DND-41 (cell line): ENCODE measurements at regions not wholly inside any gene's neighbourhood (a gene's known extent, or its start where the extent isn't known, plus 50 kb on each side); places are given as distances from the start of the nearest gene placed in this dataset.

Source experiments
- ATAC-seq: fragments of 200-7000 bp; cut with Tn5 transposase; 3 replicates; pipeline ENCODE4 v1.9.1; 2021; ENCODE audit warnings: low read depth; ENCODE audit not compliant: insufficient read depth
- DNase-seq: peaks from one replicate; pipeline ENCODE4 v3.0.0-alpha.2; 2020
- H2AFZ ChIP-seq: 2 replicates; pipeline ENCODE4 v1.6.0; 2012; ENCODE audit warnings: low read depth, low read length
- H3K27ac ChIP-seq: 2 replicates; pipeline ENCODE4 v1.5.1; 2012; ENCODE audit warnings: low read length, inconsistent platforms
- H3K27me3 ChIP-seq: fragments of 200-600 bp; sonication (generic); 2 replicates; pipeline ENCODE4 v1.6.0; 2012; ENCODE audit warnings: low read length, mild to moderate bottlenecking, inconsistent platforms; ENCODE audit not compliant: insufficient read depth, poor library complexity
- H3K36me3 ChIP-seq: 2 replicates; pipeline ENCODE4 v1.5.1; 2012; ENCODE audit warnings: low read length, inconsistent platforms; ENCODE audit not compliant: insufficient read depth
- H3K4me1 ChIP-seq: 2 replicates; pipeline ENCODE4 v1.5.1; 2012; ENCODE audit warnings: mild to moderate bottlenecking, low read length; ENCODE audit not compliant: insufficient read depth
- H3K4me2 ChIP-seq: 2 replicates; pipeline ENCODE4 v1.6.0; 2012; ENCODE audit warnings: mild to moderate bottlenecking, moderate library complexity, low read length, inconsistent platforms; ENCODE audit not compliant: insufficient read depth
- H3K4me3 ChIP-seq, 2 experiments: fragments of 200-600 bp in 1 of 2; shearing (Covaris generic) in 1 of 2; 2 replicates each; pipeline ENCODE4 v1.5.1; 2012 to 2016; ENCODE audit warnings: inconsistent platforms in 2 of 2, low read length in 2 of 2, mild to moderate bottlenecking in 2 of 2, low read depth in 1 of 2, moderate library complexity in 1 of 2
- H3K79me2 ChIP-seq: 2 replicates; pipeline ENCODE4 v1.6.0; 2012; ENCODE audit warnings: low read length, inconsistent platforms; ENCODE audit not compliant: insufficient read depth
- H3K9ac ChIP-seq: 2 replicates; pipeline ENCODE4 v1.6.0; 2012; ENCODE audit warnings: low read depth, mild to moderate bottlenecking, inconsistent platforms, low read length, moderate library complexity
- H3K9me3 ChIP-seq: 2 replicates; pipeline ENCODE4 v1.5.1; 2012; ENCODE audit warnings: low read length, moderate library complexity, mild to moderate bottlenecking, inconsistent platforms; ENCODE audit not compliant: insufficient read depth, severe bottlenecking
- H4K20me1 ChIP-seq: 2 replicates; pipeline ENCODE4 v1.6.0; 2012; ENCODE audit warnings: low read length; ENCODE audit not compliant: insufficient read depth
- CTCF ChIP-seq: IDR thresholded peaks from 2 replicates; pipeline ENCODE4 v1.5.1; 2012; ENCODE audit warnings: borderline replicate concordance, low read length, moderate library complexity, mild to moderate bottlenecking; ENCODE audit not compliant: poor library complexity, severe bottlenecking; ENCODE audit errors: extremely low read depth
- EZH2 ChIP-seq: IDR thresholded peaks from 3 replicates; pipeline ENCODE4 v1.6.1; 2012; ENCODE audit warnings: borderline replicate concordance, low read depth, mild to moderate bottlenecking, moderate library complexity, low read length, inconsistent platforms; ENCODE audit not compliant: severe bottlenecking

DNA sequence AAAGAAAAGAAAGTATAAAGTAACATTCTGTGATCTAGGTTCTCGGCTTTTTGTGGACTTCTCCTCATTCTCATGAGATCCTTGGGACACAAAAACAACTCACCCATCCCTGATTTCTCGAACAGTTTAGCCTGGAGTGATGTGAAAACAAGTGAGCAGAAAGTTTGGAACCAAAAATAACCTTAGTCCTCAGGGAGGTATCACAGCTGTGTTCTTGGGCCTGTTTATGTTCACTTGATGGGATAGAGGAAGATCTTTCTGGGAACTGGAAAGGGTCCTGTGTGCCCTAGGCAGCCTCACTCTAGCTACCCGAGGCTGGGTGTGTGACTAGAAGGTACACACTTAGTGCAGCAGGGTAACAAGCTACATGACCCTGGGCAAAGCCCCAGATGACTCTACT lies 308.8 kb upstream of the PDZRN3 start:
- no peak for DNase-seq
- Histone ChIP-seq H3K4me2 (no peak overlapping the region), H4K20me1 (no peaks in the 10 kb centered on the region), H3K27ac (no peak overlapping the region), H3K27me3 (peaks cover 5% of the 10 kb centered on the region), H3K4me3 (no peak overlapping the region), H3K36me3 (no peaks in the 10 kb centered on the region), H2AFZ (no peak overlapping the region), H3K9me3 (no peaks in the 10 kb centered on the region), H3K9ac (no peak overlapping the region), H3K4me1 (no peaks in the 10 kb centered on the region), H3K79me2 (no peaks in the 10 kb centered on the region)
- ATAC-seq = no peak
- TF ChIP-seq EZH2 (no peak), CTCF (no peak)

DNA sequence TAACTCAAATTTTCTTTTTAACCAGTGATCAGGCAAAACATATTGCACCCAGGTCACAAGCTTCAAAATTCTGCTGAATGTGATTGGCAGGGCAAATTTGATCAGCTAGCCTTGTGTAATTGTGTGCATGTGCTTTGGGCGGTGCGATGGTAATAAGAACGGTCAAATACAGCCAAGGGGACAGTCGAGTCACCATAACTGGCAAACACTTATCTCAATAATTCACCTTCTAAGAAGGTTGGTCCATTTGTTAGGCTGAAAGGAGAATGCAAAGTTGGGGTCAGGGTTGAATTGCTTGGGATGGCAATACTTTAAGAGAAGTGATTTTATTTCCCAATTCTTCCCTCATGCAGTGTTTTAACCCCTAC lies 302.4 kb upstream of the PDZRN3 start:
- ATAC-seq = no peak
- TF ChIP-seq CTCF (no peak), EZH2 (no peak)
- Histone ChIP-seq H2AFZ (no peak overlapping the region), H3K27ac (no peak overlapping the region), H3K4me2 (no peak overlapping the region), H3K9ac (no peak overlapping the region), H3K9me3 (no peaks in the 10 kb centered on the region), H3K79me2 (no peaks in the 10 kb centered on the region), H3K4me3 (no peak overlapping the region), H3K36me3 (no peaks in the 10 kb centered on the region), H3K27me3 (no peaks in the 10 kb centered on the region), H4K20me1 (no peaks in the 10 kb centered on the region), H3K4me1 (no peaks in the 10 kb centered on the region)
- DNase-seq = no peak

GRCh38 chr3:73926360-73927202 lies 301.8 kb upstream of the PDZRN3 start:
- TF ChIP-seq CTCF (no peak), EZH2 (no peak)
- Histone ChIP-seq H3K9ac (no peak overlapping the region), H2AFZ (no peak overlapping the region), H3K79me2 (no peaks in the 10 kb centered on the region), H4K20me1 (no peaks in the 10 kb centered on the region), H3K4me1 (no peaks in the 10 kb centered on the region), H3K9me3 (no peaks in the 10 kb centered on the region), H3K36me3 (no peaks in the 10 kb centered on the region), H3K27ac (no peak overlapping the region), H3K4me2 (no peak overlapping the region), H3K27me3 (no peaks in the 10 kb centered on the region), H3K4me3 (no peak overlapping the region)
- DNase-seq (no peak), ATAC-seq (no peak)

DNA sequence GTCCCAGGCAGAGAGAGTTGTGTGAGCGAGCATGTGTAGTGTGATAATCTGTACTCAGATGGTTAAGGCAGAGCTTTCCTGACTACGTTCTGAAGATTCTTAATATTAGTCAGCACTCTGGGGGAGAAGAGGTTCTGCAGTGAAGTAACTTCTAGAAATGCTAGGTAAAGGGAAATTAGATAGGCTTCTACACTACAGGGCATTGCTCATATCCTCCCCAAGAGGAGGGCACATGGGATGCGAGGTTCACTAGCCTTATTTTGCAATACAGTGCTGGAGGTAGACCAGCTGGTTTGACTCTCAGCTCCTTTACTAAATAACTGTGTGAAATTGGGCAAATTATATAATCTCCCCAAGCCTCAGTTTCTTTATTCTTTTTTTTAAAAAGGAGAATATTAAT lies 300.3 kb upstream of the PDZRN3 start:
- H2AFZ ChIP-seq = no peak overlapping the region
- ATAC-seq (no peak), DNase-seq (no peak)
- TF ChIP-seq CTCF (no peak), EZH2 (no peak)
- no peak overlapping the region for H3K9ac ChIP-seq
- H3K27me3 ChIP-seq = no peaks in the 10 kb centered on the region
- H3K79me2 ChIP-seq = no peaks in the 10 kb centered on the region
- no peaks in the 10 kb centered on the region for H3K36me3 ChIP-seq
- no peaks in the 10 kb centered on the region for H3K9me3 ChIP-seq
- no peaks in the 10 kb centered on the region for H3K4me1 ChIP-seq
- no peak overlapping the region for H3K4me2 ChIP-seq
- H3K4me3 ChIP-seq = no peak overlapping the region
- H3K27ac ChIP-seq = no peak overlapping the region
- no peaks in the 10 kb centered on the region for H4K20me1 ChIP-seq
